Gastroesophageal sphincter (tissue), 3 donors: ENCODE measurements at regions not wholly inside any gene's neighbourhood (a gene's known extent, or its start where the extent isn't known, plus 50 kb on each side); places are given as distances from the start of the nearest gene placed in this dataset.

ENCODE experiments used
- CTCF ChIP-seq, 4 experiments: fragments of 200-600 bp in 2 of 4; fragments of 450-650 bp in 2 of 4; sonication (generic) in 1 of 4; IDR thresholded peaks; one replicate each; pipeline ENCODE4 v1.5.1; 2017 to 2019; ENCODE audit warnings: antibody characterized with exemption in 4 of 4, mild to moderate bottlenecking in 2 of 4, moderate library complexity in 2 of 4
- EP300 ChIP-seq: sonication (generic); formaldehyde crosslinking; IDR thresholded peaks from one replicate; pipeline ENCODE4 v1.6.1; 2017; ENCODE audit warnings: antibody characterized with exemption, mild to moderate bottlenecking
- POLR2A ChIP-seq, 2 donors: fragments of 450-650 bp; IDR thresholded peaks; one replicate each; pipeline ENCODE4 v1.6.1; 2017; ENCODE audit warnings: antibody characterized with exemption in 2 of 2, mild to moderate bottlenecking in 2 of 2, moderate library complexity in 1 of 2

GRCh38 chr1:222465211-222466041, 82.5 kb downstream of the HHIPL2 start:
- TF ChIP-seq CTCF (IDR thresholded peaks at IDR 0.05) (peak; percentile 99 to 100 (median 100)), EP300 (no peak), POLR2A (IDR thresholded peaks at IDR 0.05) (peak in 1 of 2 donors; percentile 17)
